ENCODE measurements at regions not wholly inside any gene's neighbourhood (a gene's known extent, or its start where the extent isn't known, plus 50 kb on each side); places are given as distances from the start of the nearest gene placed in this dataset.

- peak; percentile 31 for DNase-seq (ENCODE audit: low read depth)
- H3K4me3 ChIP-seq (ENCODE audit: low read depth, low read length), result no peak overlapping the region
- TF ChIP-seq CTCF (IDR thresholded peaks at IDR 0.05; ENCODE audit: insufficient read depth, low read depth, low read length, missing control alignments), result no peak
Observed at GRCh38 chr5:74394528-74394915, 246.0 kb downstream of the ENC1 start.

GRCh38 chr5:74393943-74394342 lies 246.6 kb downstream of the ENC1 start:
- H3K4me3 ChIP-seq (ENCODE audit: low read depth, low read length), result no peak overlapping the region
- DNase-seq (ENCODE audit: low read depth), result peak; percentile 32
- no peak for TF ChIP-seq CTCF (IDR thresholded peaks at IDR 0.05; ENCODE audit: insufficient read depth, low read depth, low read length, missing control alignments)

- H3K4me3 ChIP-seq (ENCODE audit: low read depth, low read length), result no peak overlapping the region
- TF ChIP-seq CTCF (IDR thresholded peaks at IDR 0.05; ENCODE audit: insufficient read depth, low read depth, low read length, missing control alignments), result no peak
- no peak for DNase-seq (ENCODE audit: low read depth)
Observed at GRCh38 chr5:74392711-74393351, 247.7 kb downstream of the ENC1 start.

GRCh38 chr5:74391410-74391809 lies 249.1 kb downstream of the ENC1 start:
- no peak for TF ChIP-seq CTCF (IDR thresholded peaks at IDR 0.05; ENCODE audit: insufficient read depth, low read depth, low read length, missing control alignments)
- H3K4me3 ChIP-seq (ENCODE audit: low read depth, low read length), result no peak overlapping the region
- peak; percentile 16 for DNase-seq (ENCODE audit: low read depth)

- DNase-seq (ENCODE audit: low read depth), result no peak
Observed at GRCh38 chr5:74390822-74391221, 249.7 kb downstream of the ENC1 start.

GRCh38 chr5:74390306-74390637 lies 250.3 kb downstream of the ENC1 start:
- no peak overlapping the region for H3K4me3 ChIP-seq (ENCODE audit: low read depth, low read length)
- DNase-seq (ENCODE audit: low read depth), result no peak
- TF ChIP-seq CTCF (IDR thresholded peaks at IDR 0.05; ENCODE audit: insufficient read depth, low read depth, low read length, missing control alignments), result no peak

More at GRCh38 chr5:74390822-74391221, 249.7 kb downstream of the ENC1 start:
- H3K4me3 ChIP-seq (ENCODE audit: low read depth, low read length), result no peak overlapping the region
- no peak for TF ChIP-seq CTCF (IDR thresholded peaks at IDR 0.05; ENCODE audit: insufficient read depth, low read depth, low read length, missing control alignments)
